GM12872 (cell line): ENCODE measurements at regions not wholly inside any gene's neighbourhood (a gene's known extent, or its start where the extent isn't known, plus 50 kb on each side); places are given as distances from the start of the nearest gene placed in this dataset.

Experiments
- TF ChIP-seq, protein P1 (sequence below): IDR thresholded peaks from 3 replicates; pipeline ENCODE4 v1.5.1; 2011; ENCODE audit warnings: low read depth, mild to moderate bottlenecking, low read length, moderate library complexity; ENCODE audit not compliant: insufficient read depth

DNA sequence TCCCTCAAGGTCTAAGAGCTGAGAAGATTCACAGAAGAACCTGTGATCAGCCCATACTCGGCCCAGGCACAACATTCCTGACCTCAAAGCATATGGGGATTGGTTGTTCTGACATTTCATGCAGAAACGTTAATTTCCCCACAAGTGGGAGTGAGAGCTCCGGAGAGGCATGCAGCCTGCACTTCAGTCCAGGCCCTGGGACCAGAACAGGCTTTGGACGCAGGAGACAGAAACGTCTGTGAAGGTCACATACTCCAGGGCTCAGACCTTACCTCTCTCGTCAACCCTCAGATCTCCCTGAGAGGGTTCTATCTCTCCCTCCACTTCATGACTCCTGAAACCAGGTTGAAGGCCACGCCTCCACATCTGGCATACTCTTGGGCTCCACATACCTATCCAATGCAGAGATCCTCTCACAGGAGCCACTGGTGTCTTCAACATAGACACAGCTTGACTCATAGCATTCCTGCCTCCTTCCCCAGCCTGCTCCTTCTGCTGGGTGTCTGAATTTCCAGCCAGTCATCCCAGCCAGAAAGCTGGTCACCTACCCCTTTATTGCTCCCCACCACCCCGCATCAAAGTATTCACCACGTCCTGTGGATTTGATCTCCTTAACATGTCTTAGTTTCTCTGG lies 149.2 kb downstream of the OMA1 start:
- TF ChIP-seq, protein P1, sequence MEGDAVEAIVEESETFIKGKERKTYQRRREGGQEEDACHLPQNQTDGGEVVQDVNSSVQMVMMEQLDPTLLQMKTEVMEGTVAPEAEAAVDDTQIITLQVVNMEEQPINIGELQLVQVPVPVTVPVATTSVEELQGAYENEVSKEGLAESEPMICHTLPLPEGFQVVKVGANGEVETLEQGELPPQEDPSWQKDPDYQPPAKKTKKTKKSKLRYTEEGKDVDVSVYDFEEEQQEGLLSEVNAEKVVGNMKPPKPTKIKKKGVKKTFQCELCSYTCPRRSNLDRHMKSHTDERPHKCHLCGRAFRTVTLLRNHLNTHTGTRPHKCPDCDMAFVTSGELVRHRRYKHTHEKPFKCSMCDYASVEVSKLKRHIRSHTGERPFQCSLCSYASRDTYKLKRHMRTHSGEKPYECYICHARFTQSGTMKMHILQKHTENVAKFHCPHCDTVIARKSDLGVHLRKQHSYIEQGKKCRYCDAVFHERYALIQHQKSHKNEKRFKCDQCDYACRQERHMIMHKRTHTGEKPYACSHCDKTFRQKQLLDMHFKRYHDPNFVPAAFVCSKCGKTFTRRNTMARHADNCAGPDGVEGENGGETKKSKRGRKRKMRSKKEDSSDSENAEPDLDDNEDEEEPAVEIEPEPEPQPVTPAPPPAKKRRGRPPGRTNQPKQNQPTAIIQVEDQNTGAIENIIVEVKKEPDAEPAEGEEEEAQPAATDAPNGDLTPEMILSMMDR: no peak

DNA sequence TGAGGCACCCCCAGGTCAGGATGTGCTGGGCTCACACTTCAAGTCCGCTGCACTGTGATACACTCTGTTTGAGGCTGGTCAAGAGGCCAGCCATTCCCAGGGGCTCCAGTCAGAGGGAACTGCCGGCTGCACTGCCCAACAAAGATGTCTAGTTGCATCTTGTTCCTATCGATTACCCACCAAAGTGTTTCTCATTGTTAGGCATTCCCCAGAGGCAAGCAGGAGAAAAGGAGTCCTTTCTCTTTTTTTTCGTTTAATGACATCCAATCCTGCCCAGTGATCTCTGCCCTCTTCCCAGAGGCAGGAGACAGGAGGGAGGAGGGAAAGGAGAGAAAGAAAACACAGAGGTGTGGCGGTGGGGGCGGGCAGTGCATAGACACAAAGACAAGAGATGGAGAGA lies 150.4 kb downstream of the OMA1 start:
- TF ChIP-seq, protein P1: no peak

DNA sequence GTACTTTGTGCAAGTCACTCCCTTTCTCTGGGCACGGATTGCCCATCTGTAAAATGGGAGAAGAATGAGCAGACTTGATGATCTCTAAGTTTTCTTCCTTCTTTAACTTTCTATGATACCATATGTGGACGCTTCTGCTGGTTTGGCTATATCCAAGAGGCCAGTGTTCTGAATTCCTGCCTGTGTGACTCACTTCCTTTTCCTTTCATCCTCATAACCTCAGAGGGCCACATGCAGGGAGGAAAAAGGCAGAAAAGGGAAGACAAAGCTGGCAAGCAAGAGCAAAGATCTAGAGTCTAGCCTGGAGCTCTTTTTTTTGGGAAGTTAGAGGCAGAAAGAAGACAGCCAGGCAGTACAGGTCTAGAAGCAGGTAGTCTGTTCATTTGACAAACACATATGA lies 151.2 kb downstream of the OMA1 start:
- TF ChIP-seq, protein P1: no peak

DNA sequence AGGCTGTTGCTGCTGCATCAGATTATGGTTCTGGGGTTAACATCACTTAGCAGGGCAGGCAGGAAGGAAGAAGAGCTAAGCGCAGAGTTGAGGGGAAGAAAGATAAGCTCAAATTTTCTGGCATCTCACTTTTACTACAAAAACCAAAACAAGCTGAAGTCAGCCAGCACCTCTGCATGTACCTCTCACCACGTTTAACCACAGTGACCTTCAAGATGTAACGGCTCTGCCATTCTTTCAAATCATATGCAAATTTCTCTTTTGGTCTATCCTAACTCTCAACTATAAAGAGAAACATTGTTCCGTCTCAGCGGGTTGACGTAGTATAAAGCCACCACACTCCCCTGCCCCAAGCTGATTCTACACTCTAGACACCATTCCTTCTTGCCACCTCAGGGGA lies 154.4 kb downstream of the OMA1 start:
- TF ChIP-seq, protein P1: no peak

DNA sequence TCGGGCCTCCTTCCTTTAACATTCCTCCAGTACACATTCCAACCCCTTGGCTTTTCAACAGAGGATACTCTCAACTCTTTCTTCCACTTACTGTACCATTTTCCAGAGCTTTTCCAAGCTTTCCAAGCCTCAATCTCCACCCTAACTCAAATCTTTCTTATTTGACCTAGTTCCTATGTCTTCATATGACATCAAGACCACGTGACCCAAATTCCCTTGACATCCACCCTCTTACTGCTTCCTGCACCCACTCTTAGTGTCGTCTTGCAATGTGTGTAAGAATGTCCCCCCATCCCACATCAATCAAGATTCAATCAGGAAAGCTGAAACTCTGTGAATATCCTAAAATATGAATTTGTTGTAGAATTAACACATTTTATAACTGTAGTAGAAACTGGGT lies 155.0 kb downstream of the OMA1 start:
- TF ChIP-seq, protein P1: no peak

DNA sequence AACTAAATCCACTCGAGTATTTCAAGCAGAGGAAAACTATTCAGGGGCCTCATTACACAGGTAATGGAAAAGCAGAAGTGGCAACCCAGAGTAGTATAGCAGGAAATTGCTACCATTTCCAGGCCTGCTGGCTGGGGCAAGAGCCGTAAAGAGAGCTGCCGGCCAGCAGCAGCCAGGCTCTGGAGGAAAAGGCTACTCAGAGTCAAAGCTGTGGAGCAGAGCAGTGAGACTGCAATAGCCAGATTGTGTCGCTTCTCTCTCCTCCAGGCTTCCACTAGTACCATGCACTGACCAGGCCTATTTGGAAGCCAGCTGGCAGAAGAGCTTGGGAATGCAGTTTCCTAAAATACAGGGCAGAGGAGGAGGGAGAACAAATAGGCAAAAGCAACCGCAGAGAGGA lies 155.5 kb downstream of the OMA1 start:
- TF ChIP-seq, protein P1: no peak

DNA sequence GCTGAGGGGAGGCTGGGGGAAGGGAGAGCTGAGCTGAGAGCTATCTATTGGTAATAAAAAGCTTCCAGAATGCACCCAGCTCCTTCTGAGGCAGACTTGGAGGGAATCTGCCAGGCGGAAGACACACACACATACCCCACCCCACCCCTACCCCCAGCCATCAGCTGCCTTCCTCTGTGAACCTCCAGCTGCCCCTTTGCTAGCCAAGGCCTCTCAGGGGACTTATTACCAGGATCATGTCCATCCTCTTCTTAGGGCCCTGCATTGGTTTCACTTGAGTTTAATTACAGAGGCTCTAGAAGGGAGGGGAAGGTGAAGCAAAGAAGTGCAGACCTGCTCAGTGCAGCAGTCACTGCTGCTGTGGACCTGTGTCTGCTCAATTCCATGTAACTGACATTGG lies 156.4 kb downstream of the OMA1 start:
- TF ChIP-seq, protein P1: no peak
